CD4-positive, alpha-beta T cell (primary cell): ENCODE measurements at regions not wholly inside any gene's neighbourhood (a gene's known extent, or its start where the extent isn't known, plus 50 kb on each side); places are given as distances from the start of the nearest gene placed in this dataset.

Experiments
- ATAC-seq: fragments of 200-7000 bp; cut with Tn5 transposase; one replicate; pipeline ENCODE4 v1.10.0; 2022; ENCODE audit warnings: mild to moderate bottlenecking; ENCODE audit not compliant: poor library complexity
- CTCF ChIA-PET: fragments of 350-600 bp; sonication (Branson Sonifier 250); formaldehyde crosslinking; loops from one replicate; lab custom pipeline; 2021; ENCODE audit warnings: antibody characterized with exemption, inconsistent platforms; lab: Charles Lee
- POLR2A ChIA-PET: fragments of 350-600 bp; sonication (Branson Sonifier 250); formaldehyde crosslinking; loops from one replicate; lab custom pipeline; 2021; ENCODE audit warnings: antibody characterized with exemption, inconsistent platforms; lab: Charles Lee
- DNase-seq, 14 experiments: peaks; one replicate each; pipeline ENCODE4 v3.0.0-alpha.2; 2013 to 2020; ENCODE audit warnings: mixed read lengths in 2 of 14
- H3K27ac ChIP-seq, 2 donors: one replicate each; pipeline versions ENCODE4 v1.5.1 to v1.7.0; 2013; ENCODE audit warnings: low read length in 2 of 2, low read depth in 1 of 2, mild to moderate bottlenecking in 1 of 2
- H3K27me3 ChIP-seq, 2 experiments: 1 replicate in 1 of 2; 2 replicates in 1 of 2; pipeline versions ENCODE4 v1.6.1 to v1.7.0; 2013; ENCODE audit warnings: low read length in 2 of 2, control low read depth in 1 of 2, mild to moderate bottlenecking in 1 of 2, moderate library complexity in 1 of 2; ENCODE audit not compliant: insufficient read depth in 2 of 2, control insufficient read depth in 1 of 2
- H3K36me3 ChIP-seq: one replicate; pipeline ENCODE4 v1.6.1; 2013; ENCODE audit warnings: low read length, control low read depth; ENCODE audit not compliant: insufficient read depth
- H3K4me1 ChIP-seq: one replicate; pipeline ENCODE4 v1.6.1; 2013; ENCODE audit warnings: low read length, control low read depth; ENCODE audit not compliant: insufficient read depth
- H3K4me3 ChIP-seq: one replicate; pipeline ENCODE4 v1.5.1; 2013; ENCODE audit warnings: mild to moderate bottlenecking, low read length, moderate library complexity
- H3K9me3 ChIP-seq, 2 experiments: 1 replicate in 1 of 2; 2 replicates in 1 of 2; pipeline versions ENCODE4 v1.6.1 to v1.7.0; 2013; ENCODE audit warnings: low read length in 2 of 2, mild to moderate bottlenecking in 2 of 2, control low read depth in 1 of 2, moderate library complexity in 1 of 2; ENCODE audit not compliant: control insufficient read depth in 1 of 2, insufficient read depth in 1 of 2
- H3K27ac Mint-ChIP-seq: one replicate; pipeline ENCODE4 v1.8.0; 2020; ENCODE audit warnings: mixed read lengths
- H3K27me3 Mint-ChIP-seq: one replicate; pipeline ENCODE4 v1.8.0; 2021; ENCODE audit warnings: mixed read lengths
- H3K36me3 Mint-ChIP-seq: one replicate; pipeline ENCODE4 v1.8.0; 2021; ENCODE audit warnings: low read depth, mixed read lengths
- H3K4me1 Mint-ChIP-seq: one replicate; pipeline ENCODE4 v1.8.0; 2021; ENCODE audit warnings: low read depth, mixed read lengths
- H3K4me3 Mint-ChIP-seq: one replicate; pipeline ENCODE4 v1.8.0; 2020; ENCODE audit warnings: mild to moderate bottlenecking, mixed read lengths
- H3K9me3 Mint-ChIP-seq: one replicate; pipeline ENCODE4 v1.8.0; 2020; ENCODE audit warnings: mixed read lengths
- CTCF ChIP-seq: fragments of 200-600 bp; IDR thresholded peaks from one replicate; pipeline ENCODE4 v1.8.0; 2022; ENCODE audit warnings: antibody characterized with exemption, mild to moderate bottlenecking
- intact Hi-C, 2 experiments: fragments of 100-400 bp; cut with DNase I in 1 of 2; cut with micrococcal nuclease in 1 of 2; formaldehyde crosslinking; loops; one replicate each; pipeline versions ENCODE4 v1.15.1 to v1.9.0; 2023 to 2025; cut with DNase I, micrococcal nuclease

- TF ChIP-seq CTCF, result no peak
- no peak for ATAC-seq
- CTCF ChIA-PET, result no interaction called here
- no peaks in the 10 kb centered on the region for H3K27me3 ChIP-seq
- no peaks in the 10 kb centered on the region for H3K36me3 ChIP-seq
- H3K9me3 ChIP-seq, result peaks cover 4 to 5% of the 10 kb centered on the region in 2 experiments
- POLR2A ChIA-PET, result no interaction called here
- no peak overlapping the region for H3K4me3 Mint-ChIP-seq
- no peaks in the 10 kb centered on the region for H3K27me3 Mint-ChIP-seq
- H3K27ac Mint-ChIP-seq, result no peak overlapping the region
- H3K27ac ChIP-seq, result no peak overlapping the region
- no peaks in the 10 kb centered on the region for H3K4me1 ChIP-seq
- DNase-seq, result no peak
- intact Hi-C loops, result no loop called here
- H3K9me3 Mint-ChIP-seq, result peaks cover 11% of the 10 kb centered on the region
- H3K4me1 Mint-ChIP-seq, result no peaks in the 10 kb centered on the region
- H3K36me3 Mint-ChIP-seq, result no peaks in the 10 kb centered on the region
- H3K4me3 ChIP-seq, result no peak overlapping the region
Observed at GRCh38 chr18:29305516-29305915, 1128.6 kb upstream of the CDH2 start.

GRCh38 chr18:29301048-29301447 is 1124.1 kb upstream of the CDH2 start:
- peaks cover 19% of the 10 kb centered on the region for H3K9me3 Mint-ChIP-seq
- intact Hi-C loops, result no loop called here
- Histone ChIP-seq H3K9me3 (peaks cover 0 to 5% of the 10 kb centered on the region in 2 experiments), H3K4me3 (no peak overlapping the region), H3K27me3 (no peaks in the 10 kb centered on the region), H3K27ac (no peak overlapping the region), H3K4me1 (no peaks in the 10 kb centered on the region), H3K36me3 (no peaks in the 10 kb centered on the region)
- DNase-seq (no peak), ATAC-seq (no peak)
- H3K27me3 Mint-ChIP-seq, result no peaks in the 10 kb centered on the region
- no peak overlapping the region for H3K4me3 Mint-ChIP-seq
- H3K27ac Mint-ChIP-seq, result no peak overlapping the region
- H3K36me3 Mint-ChIP-seq, result no peaks in the 10 kb centered on the region
- no peak for TF ChIP-seq CTCF
- ChIA-PET POLR2A (no interaction called here), CTCF (no interaction called here)
- H3K4me1 Mint-ChIP-seq, result no peaks in the 10 kb centered on the region

- Histone ChIP-seq H3K27me3 (no peaks in the 10 kb centered on the region), H3K4me1 (no peaks in the 10 kb centered on the region), H3K4me3 (no peak overlapping the region), H3K9me3 (peaks cover 7 to 10% of the 10 kb centered on the region in 2 experiments), H3K27ac (no peak overlapping the region), H3K36me3 (no peaks in the 10 kb centered on the region)
- ATAC-seq (no peak), DNase-seq (no peak)
- CTCF ChIA-PET, result no interaction called here
- Mint-ChIP-seq H3K27ac (no peak overlapping the region), H3K9me3 (peaks cover 16% of the 10 kb centered on the region), H3K36me3 (no peaks in the 10 kb centered on the region), H3K27me3 (no peaks in the 10 kb centered on the region), H3K4me3 (no peak overlapping the region), H3K4me1 (no peaks in the 10 kb centered on the region)
- intact Hi-C loops, result no loop called here
- TF ChIP-seq CTCF, result no peak
- POLR2A ChIA-PET, result no interaction called here
Observed at GRCh38 chr18:29285471-29285870, 1108.5 kb upstream of the CDH2 start.
